ENCODE measurements at regions not wholly inside any gene's neighbourhood (a gene's known extent, or its start where the extent isn't known, plus 50 kb on each side); places are given as distances from the start of the nearest gene placed in this dataset.

DNA sequence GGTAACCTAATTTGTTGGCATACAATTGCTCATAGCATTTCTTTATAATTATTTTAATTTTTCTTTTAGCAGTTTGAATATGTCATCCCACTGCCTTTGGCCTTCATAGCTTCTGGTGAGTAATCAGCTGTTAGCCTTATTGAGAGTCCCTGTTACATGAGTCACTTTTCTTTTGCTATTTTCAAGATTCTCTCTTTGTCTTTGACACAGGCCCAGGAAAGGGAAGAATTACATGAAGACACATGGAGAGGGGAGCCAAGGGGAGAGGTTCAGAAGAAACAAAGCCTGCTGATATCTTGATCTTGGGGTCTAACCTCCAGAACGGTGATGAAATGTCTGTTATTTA, 418.2 kb downstream of the METTL15 start:
- H3K4me3 ChIP-seq (ENCODE audit: low read depth, low read length), result no peak overlapping the region
- TF ChIP-seq, protein P1, sequence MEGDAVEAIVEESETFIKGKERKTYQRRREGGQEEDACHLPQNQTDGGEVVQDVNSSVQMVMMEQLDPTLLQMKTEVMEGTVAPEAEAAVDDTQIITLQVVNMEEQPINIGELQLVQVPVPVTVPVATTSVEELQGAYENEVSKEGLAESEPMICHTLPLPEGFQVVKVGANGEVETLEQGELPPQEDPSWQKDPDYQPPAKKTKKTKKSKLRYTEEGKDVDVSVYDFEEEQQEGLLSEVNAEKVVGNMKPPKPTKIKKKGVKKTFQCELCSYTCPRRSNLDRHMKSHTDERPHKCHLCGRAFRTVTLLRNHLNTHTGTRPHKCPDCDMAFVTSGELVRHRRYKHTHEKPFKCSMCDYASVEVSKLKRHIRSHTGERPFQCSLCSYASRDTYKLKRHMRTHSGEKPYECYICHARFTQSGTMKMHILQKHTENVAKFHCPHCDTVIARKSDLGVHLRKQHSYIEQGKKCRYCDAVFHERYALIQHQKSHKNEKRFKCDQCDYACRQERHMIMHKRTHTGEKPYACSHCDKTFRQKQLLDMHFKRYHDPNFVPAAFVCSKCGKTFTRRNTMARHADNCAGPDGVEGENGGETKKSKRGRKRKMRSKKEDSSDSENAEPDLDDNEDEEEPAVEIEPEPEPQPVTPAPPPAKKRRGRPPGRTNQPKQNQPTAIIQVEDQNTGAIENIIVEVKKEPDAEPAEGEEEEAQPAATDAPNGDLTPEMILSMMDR (IDR thresholded peaks at IDR 0.05; ENCODE audit: insufficient read depth, low read length), result no peak
- DNase-seq (ENCODE audit: low read depth), result no peak

DNA sequence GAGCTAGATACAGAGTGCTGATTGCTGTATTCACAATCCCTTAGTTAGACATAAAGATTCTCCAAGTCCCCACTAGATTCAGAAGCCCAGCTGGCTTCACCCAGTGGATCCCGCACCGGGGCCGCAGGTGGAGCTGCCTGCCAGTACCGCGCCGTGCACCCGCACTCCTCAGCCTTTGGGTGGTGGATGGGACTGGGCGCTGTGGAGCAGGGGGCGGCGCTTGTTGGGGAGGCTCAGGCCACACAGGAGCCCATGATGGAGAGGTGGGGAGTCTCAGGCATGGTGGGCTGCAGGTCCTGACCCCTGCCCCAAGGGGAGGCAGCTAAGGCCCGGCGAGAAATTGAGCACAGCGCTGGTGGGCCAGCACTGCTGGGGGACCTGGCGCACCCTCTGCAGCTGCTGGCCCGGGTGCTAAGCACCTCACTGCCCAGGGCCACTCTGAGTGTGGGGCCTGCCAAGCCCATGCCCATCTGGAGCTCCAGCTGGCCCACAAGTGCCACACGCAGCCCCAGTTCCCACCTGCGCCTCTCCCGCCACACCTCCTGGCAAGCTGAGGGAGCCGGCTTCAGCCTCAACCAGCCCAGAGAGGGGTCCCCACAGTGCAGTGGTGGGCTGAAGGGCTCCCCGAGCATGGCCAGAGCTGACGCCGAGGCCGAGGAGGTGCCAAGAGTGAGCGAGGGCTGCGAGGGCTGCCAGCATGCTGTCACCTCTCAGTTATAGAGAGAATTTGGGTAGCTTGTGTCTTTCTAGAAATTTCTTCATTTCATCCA, 417.6 kb downstream of the METTL15 start:
- TF ChIP-seq, protein P1 (IDR thresholded peaks at IDR 0.05; ENCODE audit: insufficient read depth, low read length), result no peak
- H3K4me3 ChIP-seq (ENCODE audit: low read depth, low read length), result no peak overlapping the region
- DNase-seq (ENCODE audit: low read depth), result no peak

GRCh38 chr11:28524098-28524497, 415.9 kb downstream of the METTL15 start:
- no peak overlapping the region for H3K4me3 ChIP-seq (ENCODE audit: low read depth, low read length)
- peak; percentile 71 for DNase-seq (ENCODE audit: low read depth)

DNA sequence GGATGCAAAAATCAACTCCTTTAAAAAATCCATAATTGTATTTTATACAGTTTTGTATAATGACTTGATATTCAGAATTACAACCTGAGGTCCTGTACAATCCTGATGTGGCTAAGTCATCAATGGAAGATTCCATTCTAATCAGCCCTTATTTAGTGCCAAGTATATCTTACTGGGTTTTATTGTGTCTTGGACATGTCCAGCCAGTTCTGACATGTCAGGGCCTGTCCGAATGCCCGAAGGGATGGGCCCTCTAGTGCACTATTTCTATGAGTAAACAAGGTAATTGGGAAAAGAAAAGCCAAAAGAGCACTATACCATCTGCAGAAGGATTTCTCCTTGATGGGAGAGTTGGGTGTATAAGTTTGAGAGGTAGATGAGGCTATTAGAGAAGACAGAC, 412.9 kb downstream of the METTL15 start:
- TF ChIP-seq, protein P1 (IDR thresholded peaks at IDR 0.05; ENCODE audit: insufficient read depth, low read length), result no peak
- peak; percentile 35 for DNase-seq (ENCODE audit: low read depth)
- no peak overlapping the region for H3K4me3 ChIP-seq (ENCODE audit: low read depth, low read length)

More at GRCh38 chr11:28524098-28524497, 415.9 kb downstream of the METTL15 start:
- TF ChIP-seq, protein P1 (IDR thresholded peaks at IDR 0.05; ENCODE audit: insufficient read depth, low read length), result no peak

GRCh38 chr11:28520291-28520690, 412.1 kb downstream of the METTL15 start:
- TF ChIP-seq, protein P1 (IDR thresholded peaks at IDR 0.05; ENCODE audit: insufficient read depth, low read length), result no peak
- DNase-seq (ENCODE audit: low read depth), result no peak

DNA sequence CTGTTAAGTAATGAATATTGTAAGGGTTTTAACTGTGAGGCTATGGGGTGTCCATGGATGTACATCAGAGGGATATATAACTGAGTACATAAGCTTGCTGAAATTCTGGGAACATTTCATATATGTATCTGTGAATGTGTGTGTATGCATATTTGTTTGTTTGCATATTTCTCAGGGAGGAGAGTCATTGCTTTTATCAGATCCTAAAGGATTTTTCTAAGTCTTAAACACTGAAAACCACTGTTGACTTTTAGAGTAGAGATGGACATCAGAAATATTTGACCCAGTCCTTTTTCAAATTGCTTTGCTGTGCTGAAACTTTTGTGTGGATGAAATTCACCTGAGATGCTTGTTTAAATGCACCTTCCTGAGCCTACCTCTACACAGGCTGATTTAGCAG, 410.6 kb downstream of the METTL15 start:
- H3K4me3 ChIP-seq (ENCODE audit: low read depth, low read length), result no peak overlapping the region
- TF ChIP-seq, protein P1 (IDR thresholded peaks at IDR 0.05; ENCODE audit: insufficient read depth, low read length), result no peak
- no peak for DNase-seq (ENCODE audit: low read depth)

More at GRCh38 chr11:28520291-28520690, 412.1 kb downstream of the METTL15 start:
- no peak overlapping the region for H3K4me3 ChIP-seq (ENCODE audit: low read depth, low read length)

DNA sequence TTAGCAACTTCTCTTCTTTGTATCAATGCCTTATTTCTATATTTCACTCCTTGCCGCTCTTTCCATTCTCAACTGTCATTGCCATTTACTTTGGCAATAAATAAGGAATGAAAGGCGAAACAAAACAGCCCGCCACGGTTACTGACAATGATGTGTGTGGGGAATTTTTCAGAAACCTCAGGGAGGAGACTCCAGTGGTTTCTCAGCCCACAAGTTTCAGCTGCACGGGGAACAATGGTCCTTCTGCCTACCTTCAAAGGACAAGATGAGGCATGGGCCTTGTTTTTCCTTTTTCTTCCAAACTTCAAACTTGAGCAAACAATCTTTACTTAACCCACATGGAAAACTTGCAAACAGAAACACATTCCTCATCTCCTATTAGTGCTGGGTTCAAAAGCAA, 409.4 kb downstream of the METTL15 start:
- no peak overlapping the region for H3K4me3 ChIP-seq (ENCODE audit: low read depth, low read length)
- DNase-seq (ENCODE audit: low read depth), result no peak
- TF ChIP-seq, protein P1 (IDR thresholded peaks at IDR 0.05; ENCODE audit: insufficient read depth, low read length), result no peak
